Activated CD4-positive, alpha-beta T cell treated with anti-CD3 and anti-CD28 coated beads for 4 hours (primary cell): ENCODE measurements at regions not wholly inside any gene's neighbourhood (a gene's known extent, or its start where the extent isn't known, plus 50 kb on each side); places are given as distances from the start of the nearest gene placed in this dataset.

ENCODE experiments used
- DNase-seq, 2 donors: peaks; one replicate each; pipeline ENCODE4 v3.0.0-alpha.2; 2020

GRCh38 chr10:131638880-131639278 is 261.9 kb upstream of the PPP2R2D start:
- DNase-seq: no peak

- no peak for DNase-seq
Measured at GRCh38 chr10:131640045-131640644, 260.7 kb upstream of the PPP2R2D start.

GRCh38 chr10:131641231-131641630 is 259.6 kb upstream of the PPP2R2D start:
- no peak for DNase-seq

GRCh38 chr10:131641898-131642297 is 258.9 kb upstream of the PPP2R2D start:
- DNase-seq: no peak

GRCh38 chr10:131642966-131643365 is 257.8 kb upstream of the PPP2R2D start:
- no peak for DNase-seq

GRCh38 chr10:131644289-131644688 is 256.5 kb upstream of the PPP2R2D start:
- no peak for DNase-seq

GRCh38 chr10:131644864-131645658 is 255.7 kb upstream of the PPP2R2D start:
- DNase-seq: no peak

GRCh38 chr10:131645756-131646155 is 255.1 kb upstream of the PPP2R2D start:
- DNase-seq: no peak

GRCh38 chr10:131646551-131647525 is 254.0 kb upstream of the PPP2R2D start:
- DNase-seq: no peak

- DNase-seq: no peak
Measured at GRCh38 chr10:131647789-131648188, 253.0 kb upstream of the PPP2R2D start.

- no peak for DNase-seq
Measured at GRCh38 chr10:131648386-131649020, 252.3 kb upstream of the PPP2R2D start.

GRCh38 chr10:131649617-131650016 is 251.2 kb upstream of the PPP2R2D start:
- DNase-seq: no peak

- DNase-seq: no peak
Measured at GRCh38 chr10:131650169-131650705, 250.6 kb upstream of the PPP2R2D start.

- no peak for DNase-seq
Measured at GRCh38 chr10:131650771-131651673, 249.8 kb upstream of the PPP2R2D start.

GRCh38 chr10:131651674-131652437 is 249.0 kb upstream of the PPP2R2D start:
- DNase-seq: no peak

GRCh38 chr10:131652438-131653139 is 248.2 kb upstream of the PPP2R2D start:
- DNase-seq: no peak

GRCh38 chr10:131653140-131653539 is 247.7 kb upstream of the PPP2R2D start:
- no peak for DNase-seq

GRCh38 chr10:131653554-131654470 is 247.0 kb upstream of the PPP2R2D start:
- DNase-seq: no peak
